BJ (cell line): ENCODE measurements at regions not wholly inside any gene's neighbourhood (a gene's known extent, or its start where the extent isn't known, plus 50 kb on each side); places are given as distances from the start of the nearest gene placed in this dataset.

ENCODE experiments used
- CTCF ChIA-PET: fragments of 350-600 bp; formaldehyde crosslinking; extraction: SDS; loops from one replicate; lab custom pipeline; 2021; ENCODE audit warnings: antibody characterized with exemption, inconsistent platforms; lab: Yijun Ruan, JAX
- POLR2A ChIA-PET: fragments of 300-600 bp; sonication (Branson Sonifier 250); formaldehyde crosslinking; extraction: SDS; loops from one replicate; lab custom pipeline; 2021; ENCODE audit warnings: antibody characterized with exemption; lab: Charles Lee
- DNase-seq: peaks from one replicate; pipeline ENCODE4 v3.0.0-alpha.2; 2011; ENCODE audit warnings: low read depth
- H3K27me3 ChIP-seq: 2 replicates; pipeline ENCODE4 v1.6.0; 2011; ENCODE audit warnings: low read length; ENCODE audit not compliant: control insufficient read depth, insufficient read depth
- H3K36me3 ChIP-seq: 2 replicates; pipeline ENCODE4 v1.5.1; 2011; ENCODE audit warnings: low read length; ENCODE audit not compliant: control insufficient read depth, insufficient read depth
- H3K4me3 ChIP-seq: 2 replicates; pipeline ENCODE4 v1.5.1; 2011; ENCODE audit warnings: low read depth, mild to moderate bottlenecking, control low read depth, low read length
- CTCF ChIP-seq: IDR thresholded peaks from 2 replicates; pipeline ENCODE4 v1.5.1; 2011; ENCODE audit warnings: low read depth, mild to moderate bottlenecking, control low read depth, inconsistent platforms, low read length, moderate library complexity; ENCODE audit not compliant: insufficient read depth

DNA sequence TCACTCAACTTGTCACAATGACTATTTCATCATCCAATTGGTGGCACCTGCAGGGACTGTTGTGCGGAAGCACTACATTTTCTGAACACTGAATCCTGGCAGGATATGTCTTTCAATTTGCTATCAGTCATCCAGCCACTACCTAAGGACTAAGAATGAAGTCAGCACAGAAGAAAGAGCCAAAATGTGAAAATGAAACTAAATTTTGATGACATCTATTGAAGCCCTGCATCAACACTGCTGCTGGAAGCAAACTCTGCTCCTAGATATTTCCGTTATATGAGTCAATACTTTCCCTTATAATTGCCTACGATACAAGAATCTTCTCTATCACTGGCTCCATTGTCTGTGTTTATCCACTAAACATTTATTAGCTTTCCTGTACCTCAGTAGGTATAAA, 917.9 kb downstream of the RAPGEF2 start:
- TF ChIP-seq CTCF, result no peak
- ChIA-PET POLR2A (no interaction called here), CTCF (no interaction called here)
- DNase-seq, result no peak
- Histone ChIP-seq H3K27me3 (no peaks in the 10 kb centered on the region), H3K36me3 (no peaks in the 10 kb centered on the region), H3K4me3 (no peak overlapping the region)

GRCh38 chr4:160021870-160022269, 919.0 kb downstream of the RAPGEF2 start:
- no peak for DNase-seq
- no peak for TF ChIP-seq CTCF
- CTCF ChIA-PET, result no interaction called here
- H3K4me3 ChIP-seq, result no peak overlapping the region
- no peaks in the 10 kb centered on the region for H3K36me3 ChIP-seq
- H3K27me3 ChIP-seq, result no peaks in the 10 kb centered on the region
- POLR2A ChIA-PET, result no interaction called here

DNA sequence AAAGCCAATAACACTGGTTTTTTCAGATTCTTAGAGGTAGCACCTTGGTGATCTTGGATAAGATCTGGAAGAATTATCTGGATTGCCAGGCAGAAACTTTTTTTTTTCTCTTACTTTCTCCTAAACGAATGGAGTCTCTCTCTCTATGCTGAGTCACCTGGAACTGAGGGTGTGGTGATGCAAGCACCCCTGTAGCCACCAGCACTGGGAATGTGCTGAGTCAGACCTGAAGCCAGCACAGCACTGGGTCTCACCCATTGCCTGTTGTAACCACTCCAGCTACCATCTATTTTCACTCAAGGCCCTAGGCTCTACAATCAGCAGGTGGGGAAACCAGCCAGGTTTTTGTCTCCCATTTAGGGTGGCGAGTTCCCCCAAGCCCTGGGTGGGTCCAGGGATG, 923.8 kb downstream of the RAPGEF2 start:
- CTCF ChIA-PET, result interaction anchor here (1.1 kb wide), 1 partner anchor 8 kb away, joined by 3 read pairs; no protein-coding TSS in a partner anchor
- POLR2A ChIA-PET, result no interaction called here
- DNase-seq, result no peak
- H3K27me3 ChIP-seq, result no peaks in the 10 kb centered on the region
- H3K4me3 ChIP-seq, result no peak overlapping the region
- H3K36me3 ChIP-seq, result no peaks in the 10 kb centered on the region
- no peak for TF ChIP-seq CTCF

- ChIA-PET CTCF (no interaction called here), POLR2A (no interaction called here)
- no peak overlapping the region for H3K4me3 ChIP-seq
- no peak for DNase-seq
- no peak for TF ChIP-seq CTCF
- no peaks in the 10 kb centered on the region for H3K36me3 ChIP-seq
- no peaks in the 10 kb centered on the region for H3K27me3 ChIP-seq
These were observed 931.6 kb downstream of the RAPGEF2 start for GRCh38 chr4:160034501-160034900.

DNA sequence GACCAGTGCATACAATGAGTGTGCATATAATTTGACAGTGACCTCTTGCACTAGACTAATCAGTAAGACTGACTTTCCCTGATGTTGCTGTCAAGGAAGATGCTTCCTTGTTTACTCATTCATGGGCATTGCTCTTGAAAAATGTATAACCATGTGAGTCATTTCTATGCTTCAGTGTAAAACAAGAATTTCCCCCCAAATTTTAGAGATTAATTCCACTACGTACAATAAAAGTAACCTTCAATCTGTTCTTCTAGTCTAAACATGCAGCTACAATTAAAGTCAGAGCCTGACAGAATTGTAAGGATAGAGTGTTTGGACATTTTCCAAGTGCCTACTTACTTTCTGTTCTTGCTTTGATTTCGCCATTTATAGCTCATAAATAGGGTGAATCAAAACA, 935.7 kb downstream of the RAPGEF2 start:
- ChIA-PET POLR2A (no interaction called here), CTCF (no interaction called here)
- Histone ChIP-seq H3K36me3 (no peaks in the 10 kb centered on the region), H3K27me3 (no peaks in the 10 kb centered on the region), H3K4me3 (no peak overlapping the region)
- no peak for TF ChIP-seq CTCF
- no peak for DNase-seq
